ENCODE measurements at regions not wholly inside any gene's neighbourhood (a gene's known extent, or its start where the extent isn't known, plus 50 kb on each side); places are given as distances from the start of the nearest gene placed in this dataset.

GRCh38 chr2:6024229-6024628 lies 332.0 kb downstream of the SOX11 start:
- Histone ChIP-seq H3K9me3 (no peaks in the 10 kb centered on the region), H3K36me3 (no peaks in the 10 kb centered on the region), H3K4me3 (no peak overlapping the region), H3K27ac (no peak overlapping the region), H3K27me3 (no peaks in the 10 kb centered on the region), H3K4me1 (no peaks in the 10 kb centered on the region)
- no peak for TF ChIP-seq CTCF (IDR thresholded peaks at IDR 0.05)
- no peak for TF ChIP-seq POLR2AphosphoS5 (IDR thresholded peaks at IDR 0.05)
- no peak for TF ChIP-seq POLR2A (IDR thresholded peaks at IDR 0.05)
- no peak for TF ChIP-seq EP300 (IDR thresholded peaks at IDR 0.05)
- WGBS = 56% methylated on average over 2 of the region's 2 CpGs
- no peak for DNase-seq (ENCODE audit: low spot score in 2 of 2)

- H3K36me3 ChIP-seq = no peaks in the 10 kb centered on the region
- no peaks in the 10 kb centered on the region for H3K4me1 ChIP-seq
- H3K9me3 ChIP-seq = no peaks in the 10 kb centered on the region
- WGBS = 25% methylated on average over 1 of the region's 1 CpG
- no peak for DNase-seq (ENCODE audit: low spot score in 2 of 2)
- TF ChIP-seq EP300 (IDR thresholded peaks at IDR 0.05) = no peak
- no peak for TF ChIP-seq CTCF (IDR thresholded peaks at IDR 0.05)
- TF ChIP-seq POLR2AphosphoS5 (IDR thresholded peaks at IDR 0.05) = no peak
- TF ChIP-seq POLR2A (IDR thresholded peaks at IDR 0.05) = no peak
- H3K4me3 ChIP-seq = no peak overlapping the region
- H3K27ac ChIP-seq = no peak overlapping the region
- H3K27me3 ChIP-seq = no peaks in the 10 kb centered on the region
Measured at GRCh38 chr2:6024784-6025183, 332.6 kb downstream of the SOX11 start.

GRCh38 chr2:6025391-6025790 lies 333.2 kb downstream of the SOX11 start:
- no peaks in the 10 kb centered on the region for H3K27me3 ChIP-seq
- H3K36me3 ChIP-seq = no peaks in the 10 kb centered on the region
- WGBS = 41% methylated on average over 6 of the region's 6 CpGs

GRCh38 chr2:6027066-6027465 lies 334.9 kb downstream of the SOX11 start:
- no peaks in the 10 kb centered on the region for H3K9me3 ChIP-seq
- H3K27ac ChIP-seq = no peak overlapping the region
- H3K4me3 ChIP-seq = no peak overlapping the region
- no peak for DNase-seq (ENCODE audit: low spot score in 2 of 2)
- TF ChIP-seq POLR2A (IDR thresholded peaks at IDR 0.05) = no peak
- TF ChIP-seq CTCF (IDR thresholded peaks at IDR 0.05) = no peak
- TF ChIP-seq POLR2AphosphoS5 (IDR thresholded peaks at IDR 0.05) = no peak
- TF ChIP-seq EP300 (IDR thresholded peaks at IDR 0.05) = no peak
- H3K36me3 ChIP-seq = no peaks in the 10 kb centered on the region
- H3K27me3 ChIP-seq = no peaks in the 10 kb centered on the region
- no peaks in the 10 kb centered on the region for H3K4me1 ChIP-seq

More at GRCh38 chr2:6025391-6025790, 333.2 kb downstream of the SOX11 start:
- no peak overlapping the region for H3K27ac ChIP-seq
- no peaks in the 10 kb centered on the region for H3K9me3 ChIP-seq
- no peak for DNase-seq (ENCODE audit: low spot score in 2 of 2)
- TF ChIP-seq EP300 (IDR thresholded peaks at IDR 0.05) = no peak
- no peak for TF ChIP-seq POLR2AphosphoS5 (IDR thresholded peaks at IDR 0.05)
- no peak for TF ChIP-seq CTCF (IDR thresholded peaks at IDR 0.05)
- TF ChIP-seq POLR2A (IDR thresholded peaks at IDR 0.05) = no peak
- H3K4me3 ChIP-seq = no peak overlapping the region
- no peaks in the 10 kb centered on the region for H3K4me1 ChIP-seq

GRCh38 chr2:6031200-6031867 lies 339.1 kb downstream of the SOX11 start:
- WGBS = 82% methylated on average over 5 of the region's 5 CpGs
- no peaks in the 10 kb centered on the region for H3K4me1 ChIP-seq
- H3K4me3 ChIP-seq = no peak overlapping the region
- H3K36me3 ChIP-seq = no peaks in the 10 kb centered on the region
- TF ChIP-seq CTCF (IDR thresholded peaks at IDR 0.05) (no peak), EP300 (IDR thresholded peaks at IDR 0.05) (no peak), POLR2A (IDR thresholded peaks at IDR 0.05) (no peak), POLR2AphosphoS5 (IDR thresholded peaks at IDR 0.05) (no peak)
- no peaks in the 10 kb centered on the region for H3K27me3 ChIP-seq
- no peak for DNase-seq (ENCODE audit: low spot score in 2 of 2)
- H3K9me3 ChIP-seq = no peaks in the 10 kb centered on the region
- H3K27ac ChIP-seq = no peak overlapping the region
